ENCODE measurements at regions not wholly inside any gene's neighbourhood (a gene's known extent, or its start where the extent isn't known, plus 50 kb on each side); places are given as distances from the start of the nearest gene placed in this dataset.

DNA sequence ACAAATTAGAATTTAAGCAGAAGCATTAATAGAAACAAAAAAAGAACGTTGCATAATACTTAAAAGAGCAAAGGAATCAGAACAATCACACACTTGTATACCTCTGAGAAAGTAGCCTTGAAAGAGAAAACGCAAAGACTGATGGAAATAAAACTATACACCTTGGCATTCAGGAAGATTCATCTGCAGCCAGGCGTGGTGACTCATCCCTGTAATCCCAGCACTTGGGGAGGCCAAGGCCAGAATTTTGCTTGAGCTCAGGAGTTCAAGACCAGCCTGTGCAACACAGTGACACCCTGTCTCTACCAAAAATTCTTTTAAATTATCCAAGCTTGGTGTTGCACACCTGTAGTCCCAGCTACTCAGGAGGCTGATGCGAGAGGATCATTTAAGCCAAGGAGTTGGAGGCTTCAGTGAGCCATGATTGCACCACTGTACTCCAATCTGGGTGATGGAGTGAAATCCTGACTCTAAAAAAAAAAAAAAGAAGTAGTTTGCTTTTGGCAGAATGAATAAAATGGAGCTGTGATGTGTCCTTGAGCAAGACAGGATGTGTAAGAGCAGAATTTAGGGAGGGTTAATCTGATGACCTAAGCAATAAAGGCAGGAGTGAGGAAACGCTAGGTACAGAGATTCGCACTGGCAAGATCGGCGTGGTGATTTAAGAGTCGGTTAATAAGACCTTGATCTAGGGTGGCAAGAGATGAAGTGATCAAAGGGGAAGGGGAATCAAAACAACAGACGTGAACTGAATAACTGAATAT is 75.8 kb upstream of the NRP1 start:
- TF ChIP-seq EZH2 (IDR thresholded peaks at IDR 0.05; ENCODE audit: low read depth, low read length, severe bottlenecking), result no peak
- TF ChIP-seq USF2 (IDR thresholded peaks at IDR 0.05; ENCODE audit: low read length), result no peak
- TF ChIP-seq, protein P1, sequence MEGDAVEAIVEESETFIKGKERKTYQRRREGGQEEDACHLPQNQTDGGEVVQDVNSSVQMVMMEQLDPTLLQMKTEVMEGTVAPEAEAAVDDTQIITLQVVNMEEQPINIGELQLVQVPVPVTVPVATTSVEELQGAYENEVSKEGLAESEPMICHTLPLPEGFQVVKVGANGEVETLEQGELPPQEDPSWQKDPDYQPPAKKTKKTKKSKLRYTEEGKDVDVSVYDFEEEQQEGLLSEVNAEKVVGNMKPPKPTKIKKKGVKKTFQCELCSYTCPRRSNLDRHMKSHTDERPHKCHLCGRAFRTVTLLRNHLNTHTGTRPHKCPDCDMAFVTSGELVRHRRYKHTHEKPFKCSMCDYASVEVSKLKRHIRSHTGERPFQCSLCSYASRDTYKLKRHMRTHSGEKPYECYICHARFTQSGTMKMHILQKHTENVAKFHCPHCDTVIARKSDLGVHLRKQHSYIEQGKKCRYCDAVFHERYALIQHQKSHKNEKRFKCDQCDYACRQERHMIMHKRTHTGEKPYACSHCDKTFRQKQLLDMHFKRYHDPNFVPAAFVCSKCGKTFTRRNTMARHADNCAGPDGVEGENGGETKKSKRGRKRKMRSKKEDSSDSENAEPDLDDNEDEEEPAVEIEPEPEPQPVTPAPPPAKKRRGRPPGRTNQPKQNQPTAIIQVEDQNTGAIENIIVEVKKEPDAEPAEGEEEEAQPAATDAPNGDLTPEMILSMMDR (IDR thresholded peaks at IDR 0.05; ENCODE audit: control extremely low read depth in 1 of 3, insufficient read depth in 1 of 3, low read depth in 1 of 3, low read length in 3 of 3), result no peak
- no peak for TF ChIP-seq EP300 (IDR thresholded peaks at IDR 0.05; ENCODE audit: borderline replicate concordance in 1 of 2, low read depth in 2 of 2, low read length in 2 of 2)
- no peak for TF ChIP-seq NRF1 (IDR thresholded peaks at IDR 0.05; ENCODE audit: low read depth, low read length)

Measured in H1 (cell line).